GM12878 (cell line): ENCODE measurements at regions not wholly inside any gene's neighbourhood (a gene's known extent, or its start where the extent isn't known, plus 50 kb on each side); places are given as distances from the start of the nearest gene placed in this dataset.

ENCODE experiments used
- ATAC-seq: fragments of 200-7000 bp; cut with Tn5 transposase; 3 replicates; pipeline ENCODE4 v1.9.1; 2020; ENCODE audit warnings: mild to moderate bottlenecking, moderate library complexity
- BruUV-seq: library from RNA; stranded (reverse); fragments of 400-500 nt; replicated peaks from 2 replicates; lab custom pipeline; 2021; lab: Mats Ljungman, UMichigan
- CTCF ChIA-PET: fragments of 300-600 bp; sonication (Branson Sonifier 250); formaldehyde crosslinking; extraction: SDS; loops from one replicate; lab custom pipeline; 2021; ENCODE audit warnings: inconsistent platforms; lab: Yijun Ruan, JAX
- POLR2A ChIA-PET: fragments of 350-600 bp; formaldehyde crosslinking; extraction: SDS; loops from one replicate; lab custom pipeline; 2021; ENCODE audit warnings: inconsistent platforms; lab: Charles Lee
- RAD21 ChIA-PET: fragments of 300-600 bp; sonication (Branson Sonifier 250); formaldehyde crosslinking; loops from one replicate; lab custom pipeline; 2023; ENCODE audit warnings: antibody characterized with exemption; ENCODE audit not compliant: unreplicated experiment; lab: Charles Lee
- SMC1A ChIA-PET: fragments of 300-600 bp; sonication (Branson Sonifier 250); formaldehyde crosslinking; loops from one replicate; lab custom pipeline; 2023; ENCODE audit not compliant: unreplicated experiment, uncharacterized antibody; lab: Charles Lee
- DNase-seq: peaks from one replicate; pipeline ENCODE4 v3.0.0-alpha.2; 2011; ENCODE audit warnings: low read depth, low spot score
- FAIRE-seq: peaks from 3 replicates; lab custom pipeline; 2011; peaks lifted over from hg19 to GRCh38; lab: Jason Lieb, UNC
- H2AFZ ChIP-seq: 2 replicates; pipeline ENCODE4 v1.6.0; 2011; ENCODE audit warnings: low read depth, low read length, control low read depth; ENCODE audit not compliant: control insufficient read depth
- H3K27ac ChIP-seq: 2 replicates; pipeline ENCODE4 v1.5.1; 2011; ENCODE audit warnings: control low read depth; ENCODE audit not compliant: control insufficient read depth, insufficient read depth
- H3K27me3 ChIP-seq, 2 experiments: replicated peaks in 1 of 2; 2 replicates each; pipeline versions ENCODE4 v1.6.0 to v1.6.1; 2011; ENCODE audit warnings: low read length in 1 of 2; ENCODE audit not compliant: control insufficient read depth in 2 of 2, insufficient read depth in 2 of 2
- H3K36me3 ChIP-seq, 2 experiments: 2 replicates each; pipeline ENCODE4 v1.5.1; 2011; ENCODE audit warnings: low read length in 1 of 2; ENCODE audit not compliant: control insufficient read depth in 2 of 2, insufficient read depth in 2 of 2
- H3K4me1 ChIP-seq: 2 replicates; pipeline ENCODE4 v1.6.1; 2011; ENCODE audit warnings: mild to moderate bottlenecking, low read length, moderate library complexity, mixed read lengths; ENCODE audit not compliant: control insufficient read depth, insufficient read depth
- H3K4me2 ChIP-seq: 2 replicates; pipeline ENCODE4 v1.6.0; 2011; ENCODE audit warnings: control low read depth; ENCODE audit not compliant: control insufficient read depth, insufficient read depth
- H3K4me3 ChIP-seq: fragments of 200-600 bp; sonication (generic); 2 replicates; pipeline ENCODE4 v1.5.1; 2016
- H3K79me2 ChIP-seq: 2 replicates; pipeline ENCODE4 v1.6.0; 2011; ENCODE audit warnings: low read length; ENCODE audit not compliant: control insufficient read depth, insufficient read depth
- H3K9ac ChIP-seq: 2 replicates; pipeline ENCODE4 v1.8.0; 2011; ENCODE audit warnings: low read length, control low read depth, mixed read lengths; ENCODE audit not compliant: control insufficient read depth, insufficient read depth
- H3K9me3 ChIP-seq: replicated peaks from 3 replicates; pipeline ENCODE4 v1.5.1; 2011; ENCODE audit warnings: mild to moderate bottlenecking, low read length; ENCODE audit not compliant: control insufficient read depth, insufficient read depth
- H4K20me1 ChIP-seq: 2 replicates; pipeline ENCODE4 v1.6.0; 2011; ENCODE audit not compliant: control insufficient read depth, insufficient read depth
- HCFC1 ChIP-seq: fragments of 150-350 bp; IDR thresholded peaks from 2 replicates; pipeline ENCODE4 v1.6.1; 2014; ENCODE audit warnings: low read length
- MEF2B ChIP-seq: fragments of 450-650 bp; IDR thresholded peaks from 2 replicates; pipeline ENCODE4 v1.6.1; 2018; ENCODE audit warnings: mild to moderate bottlenecking, moderate library complexity; ENCODE audit not compliant: partially characterized antibody, poor library complexity, severe bottlenecking
- WGBS: methylation state at CpG from one replicate; pipeline ENCODE4 v1.1.6; 2016; ENCODE audit warnings: low lambda C conversion rate; ENCODE audit not compliant: insufficient replicate concordance, insufficient coverage; ENCODE audit errors: missing lambda C conversion rate; 5-methylcytosine and 5-hydroxymethylcytosine counted together
- in situ Hi-C: fragments of 300-500 bp; cut with MboI; formaldehyde crosslinking; loops from 9 replicates; pipeline ENCODE4 v1.14.3; 2018; ENCODE audit warnings: mixed read lengths
- intact Hi-C: fragments of 100-400 bp; cut with micrococcal nuclease; formaldehyde crosslinking; loops from one replicate; pipeline ENCODE4 v1.14.2; 2022; ENCODE audit not compliant: unreplicated experiment

GRCh38 chr6:22146931-22147701, 149.7 kb downstream of the PRL start:
- H3K27ac ChIP-seq = no peak overlapping the region
- TF ChIP-seq MEF2B (peak; percentile 14), HCFC1 (no peak)
- TF ChIP-seq, all 136 proteins: peak for 1
- ChIA-PET RAD21 (interaction anchor here (0.6 to 1.1 kb wide), 2 partner anchors 56 to 324 kb away, joined by 3 to 6 read pairs; no protein-coding TSS in a partner anchor), CTCF (interaction anchor here (0.7 to 1.0 kb wide), 2 partner anchors 119 to 294 kb away, joined by 3 to 4 read pairs; no protein-coding TSS in a partner anchor), SMC1A (interaction anchor here (1.1 to 2.2 kb wide), 2 partner anchors 9 to 289 kb away, joined by 4 to 6 read pairs; no protein-coding TSS in a partner anchor), POLR2A (interaction anchor here (0.6 kb wide), 2 partner anchors 8 to 550 kb away, joined by 3 to 4 read pairs; no protein-coding TSS in a partner anchor)
- Histone ChIP-seq H3K9ac (no peak overlapping the region), H2AFZ (peak overlapping the region; percentile 49), H3K9me3 (no peaks in the 10 kb centered on the region), H4K20me1 (no peaks in the 10 kb centered on the region), H3K4me1 (no peaks in the 10 kb centered on the region; the same call in 1 of the 2 replicates), H3K4me2 (peak overlapping the region; percentile 60), H3K27me3 (no peaks in the 10 kb centered on the region), H3K4me3 (no peak overlapping the region; the same call in 1 of the 2 replicates), H3K36me3 (no peaks in the 10 kb centered on the region), H3K79me2 (no peaks in the 10 kb centered on the region)
- FAIRE-seq (no peak), ATAC-seq (no peak), DNase-seq (no peak)
- in situ Hi-C loops = no loop called here
- WGBS = 57% methylated on average over 22 of the region's 22 CpGs
- intact Hi-C loops = loop anchor here (5.0 kb wide), 1 partner anchor 550 kb away; no protein-coding TSS in a partner anchor
- BruUV-seq = no TSS peak
